ENCODE measurements at regions not wholly inside any gene's neighbourhood (a gene's known extent, or its start where the extent isn't known, plus 50 kb on each side); places are given as distances from the start of the nearest gene placed in this dataset.
"Not testable (repeated sequence)": the region's sequence is repeated elsewhere in the genome, so short reads cannot be mapped to it uniquely, and the experiment has no call there.

DNA sequence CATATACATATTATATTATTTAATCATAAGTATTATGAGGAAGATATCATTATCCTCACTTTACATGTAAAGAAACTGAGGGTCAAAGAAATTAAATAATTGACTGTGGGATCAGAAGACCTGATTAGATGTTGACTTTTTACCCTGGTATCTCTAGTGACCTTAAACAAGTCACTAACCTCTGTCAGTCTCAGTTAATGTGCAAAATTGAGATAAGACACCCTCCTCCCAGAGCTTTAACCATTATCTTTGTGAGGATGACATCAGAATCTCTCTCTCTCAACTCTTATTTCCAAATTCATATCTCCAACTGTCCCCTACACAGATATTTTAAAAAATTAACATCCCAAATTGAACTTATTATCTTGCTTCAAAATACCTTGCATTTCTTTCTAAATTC is 177.8 kb downstream of the KLHL28 start:
- no peak for DNase-seq

DNA sequence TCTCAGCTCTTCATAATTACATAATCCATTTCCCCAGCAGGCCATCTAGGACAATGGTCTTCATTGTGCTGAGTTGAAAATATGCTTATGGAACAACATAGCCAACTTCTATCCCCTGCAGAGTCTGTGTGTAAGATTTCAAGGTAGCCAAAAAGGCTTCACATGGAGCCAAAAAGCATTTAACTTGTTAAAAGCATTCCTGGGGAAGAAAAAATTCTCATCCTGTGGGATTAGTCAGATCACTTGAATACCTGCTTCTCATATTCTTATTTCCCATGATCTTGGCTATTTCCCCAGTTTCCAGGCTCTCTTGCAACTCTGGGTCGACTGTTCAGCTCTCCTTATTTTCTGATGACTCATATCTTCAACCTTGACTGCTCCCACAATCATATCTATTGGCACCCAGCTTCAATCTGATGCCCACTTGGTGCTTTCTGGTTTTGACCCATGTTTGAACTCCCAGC is 178.9 kb downstream of the KLHL28 start:
- DNase-seq: no peak

DNA sequence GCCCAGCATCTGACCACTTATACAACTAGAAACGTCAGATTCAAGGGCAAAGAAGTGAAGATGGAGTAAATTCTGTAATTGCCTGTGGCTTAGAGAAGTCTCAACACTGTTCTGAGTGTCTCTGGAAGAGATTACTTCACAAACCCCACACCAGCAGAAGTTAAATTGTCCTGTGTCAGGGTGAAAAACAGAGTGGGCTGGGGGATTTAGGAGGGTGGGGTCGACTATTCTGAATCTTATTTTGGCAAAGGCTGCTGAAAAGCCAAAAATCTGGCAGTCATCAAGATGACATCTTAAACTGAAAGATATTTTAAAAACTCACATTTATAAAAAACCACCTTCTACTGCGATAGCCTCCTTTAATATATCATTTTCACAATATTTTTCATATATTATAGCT is 180.8 kb downstream of the KLHL28 start:
- DNase-seq: no peak

DNA sequence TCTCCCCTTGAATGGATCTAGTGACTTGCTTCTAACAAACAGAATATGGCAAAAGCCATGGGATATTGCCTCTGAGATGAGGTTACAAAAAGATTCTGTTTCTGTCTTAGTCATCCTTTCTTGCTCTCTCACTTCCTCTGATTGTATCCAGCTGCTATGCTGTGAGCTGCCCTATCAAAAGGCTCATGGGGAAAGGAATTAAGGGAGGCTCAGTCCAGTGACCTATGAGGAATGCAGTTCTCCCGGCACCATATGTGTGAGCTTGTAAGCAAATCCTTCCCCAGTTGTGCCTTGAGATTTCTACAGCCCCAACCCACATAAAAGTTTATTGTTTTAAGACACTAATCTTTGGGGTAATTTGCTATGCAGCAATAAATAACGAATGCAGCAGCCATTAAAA is 183.1 kb downstream of the KLHL28 start:
- no peak for DNase-seq

DNA sequence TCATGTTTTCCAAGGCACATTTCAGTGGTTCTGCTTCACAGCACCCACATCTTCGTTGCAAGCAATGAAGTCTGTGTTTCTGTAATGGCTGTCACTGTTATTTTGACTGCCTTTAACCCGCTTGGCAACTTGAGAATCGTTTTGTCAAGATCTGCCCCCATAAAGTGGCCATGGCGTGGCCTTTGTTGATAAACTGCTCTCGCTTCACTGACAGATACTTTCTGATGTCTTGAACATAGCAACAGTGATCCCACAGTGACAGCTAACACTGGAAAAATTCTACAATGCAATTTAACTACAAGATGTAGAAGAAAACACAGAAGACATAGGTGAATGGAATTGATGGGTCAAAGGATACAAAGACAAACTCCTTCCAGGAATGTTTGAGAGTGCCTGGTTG is 184.2 kb downstream of the KLHL28 start:
- DNase-seq: no peak

DNA sequence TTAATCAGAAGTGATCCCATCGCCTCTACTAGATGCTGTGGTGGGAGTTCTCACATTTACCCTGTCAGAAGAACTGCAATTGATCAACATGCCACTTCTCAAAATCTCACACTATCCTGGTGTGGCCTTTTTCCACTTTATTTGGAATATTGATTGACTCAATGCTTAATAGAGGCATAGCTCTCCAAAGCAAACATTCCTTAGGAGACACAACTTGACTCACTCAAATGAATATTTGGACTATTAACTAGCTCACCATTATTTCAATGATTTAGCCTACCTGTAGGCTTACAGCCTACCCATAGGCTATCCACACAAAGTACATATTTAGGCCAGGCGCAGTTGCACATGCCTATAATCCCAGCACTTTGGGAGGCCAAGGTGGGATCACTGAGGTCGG is 186.5 kb downstream of the KLHL28 start:
- DNase-seq: no peak

DNA sequence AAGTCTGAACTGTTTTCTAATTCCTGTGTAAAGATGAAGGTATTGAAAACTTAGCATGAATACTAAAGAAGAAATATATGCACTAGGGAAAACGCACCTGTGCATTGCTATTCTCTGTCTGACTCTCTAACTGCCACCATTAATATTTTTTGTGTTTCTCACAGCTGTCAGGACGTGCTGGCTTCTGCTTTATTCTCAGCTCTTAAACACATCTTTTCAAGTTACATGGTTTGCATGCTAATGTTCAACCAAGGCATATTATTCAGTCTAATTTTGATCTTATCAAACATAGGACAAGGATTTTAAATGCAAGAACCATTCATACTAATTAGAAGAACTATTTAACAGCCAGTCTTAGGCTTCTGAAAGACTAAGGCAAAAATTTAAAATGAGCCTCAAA is 187.4 kb downstream of the KLHL28 start:
- no peak for DNase-seq

DNA sequence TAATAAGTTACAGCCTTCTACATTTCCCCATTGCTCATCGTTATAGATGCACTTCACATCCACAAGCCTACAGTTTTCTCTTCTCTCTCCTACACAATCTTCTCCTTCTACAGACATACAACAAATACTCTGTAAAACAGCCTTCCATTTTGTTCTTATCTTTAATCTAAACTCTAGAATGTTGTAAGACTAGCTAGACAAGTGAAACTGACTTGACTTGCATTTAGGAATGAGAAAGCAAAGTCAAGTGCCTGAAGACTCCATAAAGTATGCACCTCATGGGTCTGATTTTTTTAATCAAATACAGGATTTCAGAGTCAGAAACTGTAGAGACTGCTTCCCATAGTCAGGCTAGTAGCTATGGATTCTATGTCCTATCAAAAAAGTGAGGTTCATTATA is 190.3 kb downstream of the KLHL28 start:
- DNase-seq: no peak

DNA sequence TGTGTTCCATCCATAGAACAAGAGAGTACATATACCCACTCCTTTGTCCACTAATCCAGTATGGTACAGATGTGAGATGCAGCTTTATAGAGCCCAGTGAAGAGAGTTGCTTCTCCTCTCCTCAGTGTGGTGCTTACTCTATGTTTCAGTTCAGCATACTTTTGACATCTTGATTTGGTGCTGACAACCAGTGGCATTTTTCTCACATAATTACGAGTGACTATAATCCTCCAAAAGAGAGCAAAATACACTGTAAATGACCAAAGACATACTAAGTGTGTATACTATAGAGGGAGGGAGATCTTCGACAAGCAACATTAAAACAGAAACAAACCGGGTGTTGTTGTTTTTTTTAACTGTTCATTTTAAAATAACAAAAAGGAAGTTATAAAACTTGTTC is 191.5 kb downstream of the KLHL28 start:
- DNase-seq: no peak

DNA sequence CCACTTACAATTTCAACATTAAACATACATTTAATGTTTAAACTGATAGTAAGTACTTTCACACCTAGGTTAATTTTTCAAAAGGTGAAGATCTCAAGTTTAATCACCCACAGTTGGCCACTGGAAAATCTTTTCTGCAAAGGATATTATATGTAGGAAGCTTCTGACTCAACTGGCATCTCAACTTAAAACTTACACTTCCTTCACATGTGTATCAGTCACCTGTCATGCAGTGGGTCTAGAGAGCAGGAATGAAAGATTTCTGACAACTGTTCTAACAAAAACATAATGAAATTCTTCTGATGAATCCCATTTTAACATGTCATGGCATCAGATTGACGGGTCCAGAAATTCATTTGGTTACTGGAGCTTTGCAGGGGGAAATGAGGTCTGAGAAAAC is 192.8 kb downstream of the KLHL28 start:
- no peak for DNase-seq

DNA sequence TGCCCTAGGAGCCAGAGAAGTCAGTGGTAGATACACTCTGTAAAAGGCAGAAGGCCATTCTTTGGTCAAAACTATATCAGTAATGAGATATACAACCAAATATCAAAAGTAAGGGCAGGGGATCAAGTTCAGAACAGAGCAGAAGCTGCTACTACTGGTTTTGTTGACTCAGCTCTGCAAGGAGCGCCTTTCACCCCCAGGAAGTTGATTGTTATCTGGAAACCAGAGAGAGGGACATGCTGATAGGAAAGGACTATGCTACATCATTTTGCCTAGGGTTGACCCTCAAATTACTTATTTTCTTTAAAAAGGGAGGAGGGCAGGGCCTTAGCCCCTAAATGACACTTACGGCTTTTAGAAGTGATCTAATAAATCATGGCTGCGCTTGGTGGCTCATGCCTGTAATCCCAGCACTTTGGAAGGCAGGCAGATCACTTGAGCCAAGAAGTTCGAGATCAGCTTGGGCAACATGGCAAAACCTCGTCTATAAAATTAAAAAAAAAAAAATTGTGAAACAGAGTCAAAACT is 194.0 kb downstream of the KLHL28 start:
- DNase-seq: no peak

DNA sequence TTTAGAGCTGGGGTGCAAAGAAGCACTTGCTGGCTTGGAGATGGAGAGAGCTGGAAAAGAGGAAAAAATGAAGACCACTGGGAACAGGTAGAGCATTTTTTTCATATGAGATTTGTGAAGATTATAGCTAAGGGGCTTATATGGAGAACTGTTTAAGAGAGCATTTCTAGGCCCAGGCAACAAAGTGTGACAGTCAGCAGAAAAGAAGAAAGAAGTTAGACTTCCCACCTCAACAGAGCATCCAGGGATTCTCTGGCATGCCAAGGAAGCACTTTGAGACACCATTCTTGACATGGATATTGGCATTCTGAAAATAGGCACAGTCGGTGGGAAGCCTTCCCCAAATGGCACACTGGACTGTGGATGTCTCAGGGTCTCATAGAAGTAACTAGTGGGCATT is 195.5 kb downstream of the KLHL28 start:
- DNase-seq: no peak

DNA sequence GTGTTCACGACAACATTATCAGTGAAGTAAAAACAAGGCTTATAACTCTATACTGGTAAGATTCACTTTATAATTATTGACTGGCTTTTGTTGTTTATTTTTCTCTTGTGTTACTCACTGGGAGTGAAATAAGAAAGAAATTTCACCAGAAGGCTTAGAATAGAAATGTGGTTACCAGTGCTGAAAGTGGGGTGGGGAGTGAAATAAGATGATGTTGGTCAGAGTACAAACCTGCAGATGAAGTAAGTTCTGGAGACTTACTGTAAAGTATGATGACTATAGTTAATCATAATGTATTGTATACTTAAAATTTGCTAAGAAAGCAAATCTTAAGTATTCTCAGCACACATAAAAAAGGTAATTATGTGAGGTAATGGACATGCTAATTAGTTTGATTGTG is 198.4 kb downstream of the KLHL28 start:
- DNase-seq: no peak

DNA sequence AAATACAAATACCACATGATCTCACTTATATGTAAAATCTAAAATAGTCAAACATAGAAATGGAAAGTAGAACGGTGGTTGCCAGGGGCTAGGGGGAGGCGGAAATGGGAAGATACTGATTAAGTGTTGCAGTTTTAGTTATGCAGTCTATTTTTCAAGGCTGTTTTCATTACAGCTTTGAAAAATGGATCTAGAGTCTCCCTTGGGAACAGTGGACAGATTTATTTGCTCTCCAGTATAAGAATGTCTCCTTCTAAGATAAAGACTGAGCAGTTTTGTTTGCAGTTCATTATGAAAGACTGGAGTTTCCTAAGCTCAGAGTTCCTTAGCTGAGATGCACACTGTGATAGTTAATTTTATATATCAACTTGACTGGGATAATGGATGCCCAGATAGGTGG is 202.5 kb downstream of the KLHL28 start:
- DNase-seq: no peak

DNA sequence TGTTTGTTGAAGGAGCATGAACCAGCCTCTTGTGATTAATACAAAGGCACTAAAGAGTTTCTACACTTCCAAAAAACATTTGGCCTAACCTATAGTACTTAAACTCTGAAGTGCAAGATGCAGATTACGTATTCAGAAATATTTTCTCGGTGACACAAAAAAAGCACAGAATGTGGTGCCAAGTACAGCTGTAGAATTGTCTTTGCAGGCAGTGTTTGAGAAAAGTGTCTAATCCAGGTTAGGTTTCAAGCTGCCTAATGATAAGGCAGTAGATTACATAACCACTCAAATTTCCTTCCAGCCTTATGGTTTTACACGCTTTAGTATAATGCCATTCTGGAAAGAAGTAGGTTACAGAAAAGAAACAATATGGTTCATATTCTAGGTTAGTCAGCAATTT is 205.2 kb downstream of the KLHL28 start:
- no peak for DNase-seq

DNA sequence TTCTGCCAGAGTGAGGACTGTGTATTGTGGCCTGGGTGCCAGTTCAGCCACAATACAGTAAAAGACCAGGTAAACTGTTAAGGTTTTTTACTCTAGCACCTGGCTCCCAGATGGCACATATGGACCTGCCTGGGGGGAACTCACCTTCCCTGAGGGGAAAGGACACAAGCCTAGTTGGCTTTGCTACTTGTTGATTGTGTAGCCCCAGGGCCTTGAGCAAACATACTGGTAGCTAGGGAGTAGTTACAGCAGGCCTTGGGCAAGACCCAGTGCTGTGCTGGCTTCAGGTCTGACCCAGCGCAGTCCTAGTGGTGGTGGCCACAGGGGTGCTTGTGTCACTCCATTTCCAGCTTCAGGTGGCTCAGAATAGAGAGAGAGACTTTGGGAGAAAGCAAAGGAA is 216.4 kb downstream of the KLHL28 start:
- DNase-seq: no peak

DNA sequence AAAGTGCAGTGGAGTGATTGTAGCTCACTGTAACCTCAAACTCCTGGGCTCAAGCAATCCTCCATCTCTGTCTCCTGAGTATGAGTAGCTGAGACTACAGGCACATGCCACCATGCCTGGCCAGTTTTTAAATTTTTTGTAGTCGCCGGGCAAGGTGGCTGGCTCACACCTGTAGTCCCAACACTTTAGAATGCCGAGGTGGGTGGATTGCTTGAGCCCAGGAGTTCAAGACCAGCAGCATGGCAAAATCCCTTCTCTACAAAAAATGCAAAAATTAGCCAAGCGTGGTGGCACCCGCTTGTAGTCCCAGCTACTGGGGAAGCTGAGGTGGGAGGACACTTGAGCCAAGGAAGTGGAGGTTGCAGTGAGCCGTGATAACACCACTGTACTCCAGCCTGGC is 219.5 kb downstream of the KLHL28 start:
- no peak for DNase-seq

DNA sequence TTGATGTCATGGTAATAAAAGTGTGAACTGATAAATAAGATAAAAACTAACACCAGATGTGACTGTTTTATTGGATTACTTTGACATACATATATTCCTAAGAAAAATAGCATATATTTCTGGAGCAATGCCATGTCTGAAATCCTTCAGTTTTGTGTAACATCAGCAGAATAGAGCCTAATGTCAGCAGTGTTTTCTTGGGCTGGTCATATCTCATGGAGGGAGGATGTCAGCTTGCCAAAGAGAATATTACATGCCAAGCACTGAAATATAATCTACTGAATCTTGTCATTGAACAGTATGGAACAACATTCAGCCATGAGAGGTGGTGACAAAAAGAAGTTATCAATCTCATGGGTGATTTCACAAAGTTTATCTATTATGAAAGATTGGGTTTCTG is 220.3 kb downstream of the KLHL28 start:
- no peak for DNase-seq

DNA sequence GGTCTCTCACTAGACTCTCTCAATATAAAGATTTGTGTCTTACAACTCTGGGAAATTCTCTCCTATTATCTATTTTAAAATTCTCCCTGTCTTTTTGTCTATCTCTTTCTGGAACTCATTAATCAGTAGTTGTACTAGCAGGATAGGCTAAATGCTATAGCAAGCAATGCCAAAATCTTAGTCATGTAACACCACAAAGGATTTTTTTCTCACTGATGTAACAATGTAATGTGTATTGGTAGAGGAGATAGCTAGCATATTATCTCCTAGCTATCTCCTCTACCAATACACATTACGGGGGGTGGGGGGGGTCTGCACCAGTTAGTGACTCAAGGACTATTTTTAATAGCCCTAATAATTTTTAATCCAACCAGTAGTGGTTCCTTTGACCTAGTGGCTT is 225.4 kb downstream of the KLHL28 start:
- DNase-seq: no peak

DNA sequence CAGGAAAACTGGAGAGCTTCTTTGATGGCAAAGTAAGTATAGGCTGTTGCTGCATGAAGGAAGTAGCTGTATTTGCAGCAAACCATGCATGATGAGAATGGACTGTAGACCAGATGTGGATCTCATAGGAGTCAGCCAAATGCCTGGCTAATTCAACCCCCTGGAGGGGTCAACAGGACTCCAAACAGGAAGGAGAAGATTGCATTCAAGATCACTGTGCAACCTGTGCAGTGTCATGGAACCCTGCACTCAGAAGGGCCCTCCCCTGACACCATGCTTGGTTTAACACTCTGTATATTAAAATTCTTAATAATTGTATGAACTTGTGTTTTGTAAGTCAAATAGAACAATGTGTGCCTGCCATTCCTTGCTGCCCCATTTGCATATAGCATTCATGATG is 225.1 kb upstream of the FSCB start:
- no peak for DNase-seq

DNA sequence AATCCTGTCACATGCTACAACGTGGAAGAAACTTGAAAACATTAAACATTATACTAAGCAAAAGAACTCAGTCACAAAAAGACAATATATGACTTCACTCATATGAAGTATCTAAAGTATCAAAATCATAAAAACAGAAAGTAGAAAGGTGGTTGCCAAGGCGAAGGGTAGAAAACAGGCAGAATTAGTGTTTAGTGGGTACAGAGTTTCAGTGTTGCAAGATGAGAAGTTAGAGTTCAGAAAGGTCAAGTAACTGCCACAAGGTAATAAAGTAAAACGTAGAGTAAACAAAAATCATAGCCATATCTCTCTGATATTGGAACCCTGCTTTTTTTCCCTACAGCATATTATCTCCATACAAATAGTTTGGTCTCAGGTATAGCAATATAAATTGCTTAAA is 223.8 kb upstream of the FSCB start:
- DNase-seq: no peak

DNA sequence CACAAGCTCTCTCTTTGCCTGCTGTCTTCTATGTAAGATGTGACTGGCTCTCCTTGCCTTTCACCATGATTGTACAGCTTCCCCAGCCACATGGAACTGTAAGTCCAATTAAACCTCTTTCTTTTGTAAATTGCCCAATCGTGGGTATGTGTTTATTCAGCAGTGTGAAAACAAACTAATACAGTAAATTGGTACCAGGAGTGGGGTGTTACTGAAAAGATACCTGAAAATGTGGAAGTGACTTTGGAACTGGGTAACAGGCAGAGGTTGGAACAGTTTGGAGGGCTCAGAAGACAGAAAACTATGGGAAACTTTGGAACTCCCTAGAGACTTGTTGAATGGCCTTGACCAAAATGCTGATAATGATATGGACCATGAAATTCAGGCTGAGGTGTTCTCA is 214.3 kb upstream of the FSCB start:
- not testable (repeated sequence) for DNase-seq

DNA sequence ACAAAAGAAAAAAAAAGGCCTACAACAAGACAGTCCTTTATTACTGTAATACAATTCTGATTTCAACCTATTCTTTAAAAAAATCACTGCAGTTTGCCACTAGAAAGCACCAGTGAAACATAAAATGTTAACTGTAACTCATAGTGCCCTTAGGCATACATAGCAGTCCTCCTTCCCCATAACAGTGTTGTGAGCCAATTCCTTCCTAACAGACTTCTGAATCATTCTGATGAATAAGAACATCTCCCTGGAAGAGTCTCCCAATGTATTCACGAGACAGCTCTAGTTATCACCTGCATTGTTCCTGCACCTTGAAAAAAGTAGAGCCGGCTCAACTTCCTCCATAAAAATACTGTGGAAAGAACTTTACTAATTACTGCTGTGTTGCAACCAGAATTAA is 213.6 kb upstream of the FSCB start:
- no peak for DNase-seq

DNA sequence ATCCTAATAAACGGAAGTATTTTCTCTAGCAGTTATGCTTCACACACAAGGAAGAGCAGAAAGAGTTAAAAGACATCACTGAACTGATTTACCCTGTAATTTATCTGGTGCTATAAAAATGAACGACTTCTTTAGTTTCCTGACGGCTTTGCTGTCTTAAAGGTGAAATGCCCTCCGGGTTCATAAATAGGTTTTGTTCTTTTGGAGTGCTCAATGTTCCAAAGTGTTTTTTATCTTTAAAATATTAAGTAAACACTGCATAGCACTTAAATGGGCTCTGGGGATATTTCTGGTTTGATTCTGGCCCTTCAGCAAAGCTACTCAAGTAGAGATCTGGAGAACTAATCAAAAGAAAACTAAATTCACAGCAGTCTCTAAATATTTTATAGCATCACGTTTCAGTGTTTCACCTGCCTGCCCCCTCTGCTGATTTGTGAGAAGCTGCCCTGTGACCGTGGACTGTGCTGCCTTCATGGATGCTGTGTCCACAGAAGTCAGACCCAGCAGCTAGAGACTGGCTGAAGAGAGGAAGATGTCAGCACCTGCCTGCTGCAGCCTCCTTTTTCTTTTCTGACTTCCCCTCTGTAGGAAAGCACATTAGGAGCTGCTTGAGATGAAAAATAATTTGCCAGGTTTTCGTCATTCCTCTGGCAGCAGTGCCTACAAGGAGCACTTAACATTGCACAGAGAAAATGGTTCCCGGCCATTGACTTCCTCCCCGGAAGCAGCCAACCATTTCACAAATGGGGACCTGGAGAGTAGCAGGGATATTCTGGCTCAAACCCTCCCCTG is 205.1 kb upstream of the FSCB start:
- DNase-seq: no peak

DNA sequence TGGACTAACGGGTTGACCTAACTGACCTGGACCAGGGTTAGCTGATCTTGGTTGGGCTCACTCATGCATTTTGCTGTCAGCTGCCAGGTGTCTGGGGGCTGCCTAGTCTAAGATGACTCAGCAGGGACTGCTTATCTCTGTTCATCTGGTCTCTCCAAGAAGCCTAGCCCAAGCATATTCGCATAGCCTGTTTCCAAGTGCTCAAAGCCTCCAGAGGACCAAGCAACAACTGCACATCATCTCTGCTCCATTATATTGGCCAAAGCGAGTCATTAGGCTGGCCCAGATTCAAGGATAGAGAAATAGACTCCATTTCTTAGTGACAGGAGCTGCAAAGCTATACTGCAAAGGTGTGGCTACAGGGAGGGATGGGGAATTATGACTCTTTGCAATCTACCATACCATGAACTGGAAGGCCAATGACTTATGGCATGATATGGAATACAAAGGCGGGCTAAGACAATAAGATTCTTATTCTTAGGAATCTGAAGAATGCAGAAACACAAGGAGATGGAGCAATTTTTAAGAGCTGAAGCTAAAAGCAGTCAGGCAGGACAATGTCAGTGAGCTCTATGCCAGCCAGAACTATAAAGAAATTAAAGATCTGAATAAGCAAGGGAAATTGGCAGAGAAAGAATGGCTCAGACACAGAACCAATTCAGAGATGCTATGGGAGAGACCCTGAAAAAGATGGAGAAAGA is 194.6 kb upstream of the FSCB start:
- no peak for DNase-seq

Data from NCI-H1930 (cell line).